ENCODE measurements at regions not wholly inside any gene's neighbourhood (a gene's known extent, or its start where the extent isn't known, plus 50 kb on each side); places are given as distances from the start of the nearest gene placed in this dataset.
A peak's percentile ranks its signal among the peaks of the same experiment; 100 is the strongest.
"Not testable (repeated sequence)": the region's sequence is repeated elsewhere in the genome, so short reads cannot be mapped to it uniquely, and the experiment has no call there.

- no peak for DNase-seq (ENCODE audit: low read depth)
These were observed 173.4 kb downstream of the NDUFS4 start for GRCh38 chr5:53733853-53734252.

GRCh38 chr5:53738105-53738504 is 177.7 kb downstream of the NDUFS4 start:
- DNase-seq (ENCODE audit: low read depth) = no peak

GRCh38 chr5:53739111-53739510 is 178.7 kb downstream of the NDUFS4 start:
- no peak for DNase-seq (ENCODE audit: low read depth)

- DNase-seq (ENCODE audit: low read depth) = peak; percentile 47
These were observed 189.2 kb downstream of the NDUFS4 start for GRCh38 chr5:53749621-53750020.

- not testable (repeated sequence) for DNase-seq (ENCODE audit: low read depth)
These were observed 191.8 kb downstream of the NDUFS4 start for GRCh38 chr5:53752282-53752681.

- DNase-seq (ENCODE audit: low read depth) = no peak
These were observed 206.2 kb downstream of the NDUFS4 start for GRCh38 chr5:53766673-53767072.

- DNase-seq (ENCODE audit: low read depth) = no peak
These were observed 217.6 kb downstream of the NDUFS4 start for GRCh38 chr5:53777864-53778618.

GRCh38 chr5:53779541-53779981 is 219.1 kb downstream of the NDUFS4 start:
- DNase-seq (ENCODE audit: low read depth) = peak; percentile 27

GRCh38 chr5:53782620-53783019 is 222.2 kb downstream of the NDUFS4 start:
- DNase-seq (ENCODE audit: low read depth) = no peak

- DNase-seq (ENCODE audit: low read depth) = no peak
These were observed 223.3 kb downstream of the NDUFS4 start for GRCh38 chr5:53783624-53784228.

GRCh38 chr5:53784596-53784995 is 224.2 kb downstream of the NDUFS4 start:
- no peak for DNase-seq (ENCODE audit: low read depth)

- DNase-seq (ENCODE audit: low read depth) = no peak
These were observed 225.5 kb downstream of the NDUFS4 start for GRCh38 chr5:53785924-53786323.

GRCh38 chr5:53790026-53790425 is 229.6 kb downstream of the NDUFS4 start:
- no peak for DNase-seq (ENCODE audit: low read depth)

GRCh38 chr5:53792338-53792737 is 231.9 kb downstream of the NDUFS4 start:
- no peak for DNase-seq (ENCODE audit: low read depth)

GRCh38 chr5:53799644-53800043 is 239.2 kb downstream of the NDUFS4 start:
- not testable (repeated sequence) for DNase-seq (ENCODE audit: low read depth)

- not testable (repeated sequence) for DNase-seq (ENCODE audit: low read depth)
These were observed 248.0 kb downstream of the NDUFS4 start for GRCh38 chr5:53808392-53808791.

GRCh38 chr5:53814819-53815218 is 254.4 kb downstream of the NDUFS4 start:
- DNase-seq (ENCODE audit: low read depth) = no peak

GRCh38 chr5:53815471-53815870 is 255.0 kb downstream of the NDUFS4 start:
- no peak for DNase-seq (ENCODE audit: low read depth)

- DNase-seq (ENCODE audit: low read depth) = no peak
These were observed 256.7 kb downstream of the NDUFS4 start for GRCh38 chr5:53817183-53817582.

- DNase-seq (ENCODE audit: low read depth) = no peak
These were observed 259.0 kb downstream of the NDUFS4 start for GRCh38 chr5:53819482-53819881.

- DNase-seq (ENCODE audit: low read depth) = no peak
These were observed 259.8 kb downstream of the NDUFS4 start for GRCh38 chr5:53820119-53820801.

- no peak for DNase-seq (ENCODE audit: low read depth)
These were observed 260.3 kb downstream of the NDUFS4 start for GRCh38 chr5:53820802-53821171.

- DNase-seq (ENCODE audit: low read depth) = no peak
These were observed 264.6 kb downstream of the NDUFS4 start for GRCh38 chr5:53825016-53825415.

All from GM04504 (cell line).